HPDE6-E6E7 (cell line): ENCODE measurements at regions not wholly inside any gene's neighbourhood (a gene's known extent, or its start where the extent isn't known, plus 50 kb on each side); places are given as distances from the start of the nearest gene placed in this dataset.

Experiments
- DNase-seq: peaks from one replicate; pipeline ENCODE4 v3.0.0; 2011; ENCODE audit warnings: missing footprints; ENCODE audit errors: extremely low spot score

GRCh38 chr3:43866529-43867353 lies 176.0 kb downstream of the ABHD5 start:
- no peak for DNase-seq

- no peak for DNase-seq
Measured at GRCh38 chr3:43867436-43868072, 176.8 kb downstream of the ABHD5 start.

- DNase-seq = no peak
Measured at GRCh38 chr3:43869491-43869890, 178.8 kb downstream of the ABHD5 start.

GRCh38 chr3:43870120-43870519 lies 179.4 kb downstream of the ABHD5 start:
- no peak for DNase-seq

GRCh38 chr3:43870844-43871626 lies 180.3 kb downstream of the ABHD5 start:
- no peak for DNase-seq

- DNase-seq = no peak
Measured at GRCh38 chr3:43871627-43872245, 181.0 kb downstream of the ABHD5 start.

- no peak for DNase-seq
Measured at GRCh38 chr3:43872301-43872700, 181.6 kb downstream of the ABHD5 start.

- no peak for DNase-seq
Measured at GRCh38 chr3:43872901-43873300, 182.2 kb downstream of the ABHD5 start.

GRCh38 chr3:43873723-43874122 lies 183.0 kb downstream of the ABHD5 start:
- DNase-seq = no peak

- DNase-seq = no peak
Measured at GRCh38 chr3:43874290-43874689, 183.6 kb downstream of the ABHD5 start.

GRCh38 chr3:43874731-43875130 lies 184.0 kb downstream of the ABHD5 start:
- DNase-seq = no peak

- DNase-seq = no peak
Measured at GRCh38 chr3:43876648-43877047, 185.9 kb downstream of the ABHD5 start.

GRCh38 chr3:43879166-43879565 lies 188.4 kb downstream of the ABHD5 start:
- no peak for DNase-seq

GRCh38 chr3:43882976-43883680 lies 192.4 kb downstream of the ABHD5 start:
- DNase-seq = no peak

GRCh38 chr3:43883729-43884396 lies 193.1 kb downstream of the ABHD5 start:
- no peak for DNase-seq

- DNase-seq = no peak
Measured at GRCh38 chr3:43884581-43884980, 193.8 kb downstream of the ABHD5 start.

- no peak for DNase-seq
Measured at GRCh38 chr3:43885908-43886618, 195.3 kb downstream of the ABHD5 start.

GRCh38 chr3:43892061-43892460 lies 201.3 kb downstream of the ABHD5 start:
- no peak for DNase-seq

GRCh38 chr3:43892526-43892925 lies 201.8 kb downstream of the ABHD5 start:
- no peak for DNase-seq

- no peak for DNase-seq
Measured at GRCh38 chr3:43893727-43894126, 203.0 kb downstream of the ABHD5 start.
